BE2C (cell line): ENCODE measurements at regions not wholly inside any gene's neighbourhood (a gene's known extent, or its start where the extent isn't known, plus 50 kb on each side); places are given as distances from the start of the nearest gene placed in this dataset.

Source experiments
- DNase-seq: peaks from one replicate; pipeline ENCODE4 v3.0.0-alpha.2; 2020
- H3K27me3 ChIP-seq: fragments of 250-450 bp; sonication (Bioruptor Pico); 2 replicates; pipeline ENCODE4 v1.5.1; 2020; ENCODE audit warnings: mild to moderate bottlenecking
- H3K36me3 ChIP-seq: fragments of 250-450 bp; sonication (Bioruptor Pico); 2 replicates; pipeline ENCODE4 v1.5.1; 2020; ENCODE audit warnings: mild to moderate bottlenecking
- H3K4me1 ChIP-seq: fragments of 250-450 bp; sonication (Bioruptor Pico); 2 replicates; pipeline ENCODE4 v1.5.1; 2020
- H3K4me3 ChIP-seq: 2 replicates; pipeline ENCODE4 v1.5.1; 2011; ENCODE audit warnings: low read depth, low read length
- H3K9me3 ChIP-seq: fragments of 250-450 bp; sonication (Bioruptor Pico); 2 replicates; pipeline ENCODE4 v1.5.1; 2020
- TF ChIP-seq, protein P1 (sequence below): IDR thresholded peaks from 2 replicates; pipeline ENCODE4 v1.5.1; 2012; ENCODE audit warnings: mild to moderate bottlenecking, low read depth, low read length

DNA sequence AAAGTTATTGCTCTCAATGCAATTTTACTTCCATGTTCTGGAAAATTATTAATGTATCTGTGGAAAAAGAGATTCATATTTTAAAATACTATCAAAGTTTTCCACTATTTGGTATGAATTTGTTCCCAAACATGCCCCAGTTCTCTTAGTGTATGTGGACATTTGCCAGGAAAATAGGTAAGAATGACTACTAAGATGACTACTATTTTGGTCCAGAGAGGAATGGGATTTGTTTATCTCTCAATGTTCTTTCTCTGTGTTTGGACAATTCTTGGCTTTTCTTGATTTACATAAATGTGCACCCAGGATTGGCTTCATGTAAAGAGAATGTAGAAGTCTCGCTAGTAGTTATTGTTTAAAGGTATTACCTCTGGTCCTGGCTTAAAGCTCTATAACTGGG is 60.3 kb upstream of the POT1 start:
- H3K27me3 ChIP-seq, result no peaks in the 10 kb centered on the region
- H3K4me1 ChIP-seq, result no peaks in the 10 kb centered on the region
- H3K9me3 ChIP-seq, result no peaks in the 10 kb centered on the region; the same call in 1 of the 2 replicates
- no peak overlapping the region for H3K4me3 ChIP-seq
- DNase-seq, result no peak
- no peaks in the 10 kb centered on the region for H3K36me3 ChIP-seq
- TF ChIP-seq, protein P1, sequence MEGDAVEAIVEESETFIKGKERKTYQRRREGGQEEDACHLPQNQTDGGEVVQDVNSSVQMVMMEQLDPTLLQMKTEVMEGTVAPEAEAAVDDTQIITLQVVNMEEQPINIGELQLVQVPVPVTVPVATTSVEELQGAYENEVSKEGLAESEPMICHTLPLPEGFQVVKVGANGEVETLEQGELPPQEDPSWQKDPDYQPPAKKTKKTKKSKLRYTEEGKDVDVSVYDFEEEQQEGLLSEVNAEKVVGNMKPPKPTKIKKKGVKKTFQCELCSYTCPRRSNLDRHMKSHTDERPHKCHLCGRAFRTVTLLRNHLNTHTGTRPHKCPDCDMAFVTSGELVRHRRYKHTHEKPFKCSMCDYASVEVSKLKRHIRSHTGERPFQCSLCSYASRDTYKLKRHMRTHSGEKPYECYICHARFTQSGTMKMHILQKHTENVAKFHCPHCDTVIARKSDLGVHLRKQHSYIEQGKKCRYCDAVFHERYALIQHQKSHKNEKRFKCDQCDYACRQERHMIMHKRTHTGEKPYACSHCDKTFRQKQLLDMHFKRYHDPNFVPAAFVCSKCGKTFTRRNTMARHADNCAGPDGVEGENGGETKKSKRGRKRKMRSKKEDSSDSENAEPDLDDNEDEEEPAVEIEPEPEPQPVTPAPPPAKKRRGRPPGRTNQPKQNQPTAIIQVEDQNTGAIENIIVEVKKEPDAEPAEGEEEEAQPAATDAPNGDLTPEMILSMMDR, result no peak
